Stromal cell of bone marrow (primary cell): ENCODE measurements at regions not wholly inside any gene's neighbourhood (a gene's known extent, or its start where the extent isn't known, plus 50 kb on each side); places are given as distances from the start of the nearest gene placed in this dataset.

ENCODE experiments used
- DNase-seq: peaks from one replicate; pipeline ENCODE4 v3.0.0-alpha.2; 2012; ENCODE audit warnings: low read depth

- DNase-seq, result peak; percentile 59
Observed at GRCh38 chr7:113710310-113711096, 208.3 kb downstream of the PPP1R3A start.

GRCh38 chr7:113705439-113705838 lies 213.4 kb downstream of the PPP1R3A start:
- no peak for DNase-seq

GRCh38 chr7:113698556-113699220 lies 220.1 kb downstream of the PPP1R3A start:
- peak; percentile 7 for DNase-seq

- DNase-seq, result no peak
Observed at GRCh38 chr7:113694149-113694548, 224.7 kb downstream of the PPP1R3A start.

- DNase-seq, result no peak
Observed at GRCh38 chr7:113684165-113684564, 234.6 kb downstream of the PPP1R3A start.

GRCh38 chr7:113677811-113678210 lies 241.0 kb downstream of the PPP1R3A start:
- no peak for DNase-seq

- DNase-seq, result no peak
Observed at GRCh38 chr7:113664867-113665266, 253.9 kb downstream of the PPP1R3A start.

- DNase-seq, result no peak
Observed at GRCh38 chr7:113659416-113659815, 259.4 kb downstream of the PPP1R3A start.

GRCh38 chr7:113657603-113658002 lies 261.2 kb downstream of the PPP1R3A start:
- DNase-seq, result no peak

GRCh38 chr7:113652501-113652900 lies 266.3 kb downstream of the PPP1R3A start:
- no peak for DNase-seq

- no peak for DNase-seq
Observed at GRCh38 chr7:113649556-113649955, 269.3 kb downstream of the PPP1R3A start.

- no peak for DNase-seq
Observed at GRCh38 chr7:113639221-113639620, 279.6 kb downstream of the PPP1R3A start.

GRCh38 chr7:113636727-113637421 lies 281.9 kb downstream of the PPP1R3A start:
- peak; percentile 32 for DNase-seq

GRCh38 chr7:113635492-113635891 lies 283.3 kb downstream of the PPP1R3A start:
- no peak for DNase-seq

- no peak for DNase-seq
Observed at GRCh38 chr7:113633073-113633472, 285.7 kb downstream of the PPP1R3A start.

GRCh38 chr7:113628948-113629847 lies 289.6 kb downstream of the PPP1R3A start:
- peak; percentile 3 for DNase-seq

- no peak for DNase-seq
Observed at GRCh38 chr7:113625494-113626102, 293.2 kb downstream of the PPP1R3A start.

- DNase-seq, result no peak
Observed at GRCh38 chr7:113622796-113623195, 296.0 kb downstream of the PPP1R3A start.

GRCh38 chr7:113610572-113610971 lies 308.2 kb downstream of the PPP1R3A start:
- DNase-seq, result no peak

GRCh38 chr7:113608782-113609181 lies 310.0 kb downstream of the PPP1R3A start:
- peak; percentile 2 for DNase-seq

GRCh38 chr7:113606325-113606724 lies 312.5 kb downstream of the PPP1R3A start:
- no peak for DNase-seq
